Hepatocyte (in vitro differentiated cells): ENCODE measurements at regions not wholly inside any gene's neighbourhood (a gene's known extent, or its start where the extent isn't known, plus 50 kb on each side); places are given as distances from the start of the nearest gene placed in this dataset.
A peak's percentile ranks its signal among the peaks of the same experiment; 100 is the strongest.

Source experiments
- DNase-seq: peaks from one replicate; pipeline ENCODE4 v3.0.0-alpha.2; 2016; ENCODE audit warnings: low spot score
- H2AFZ ChIP-seq: fragments of 200-600 bp; sonication (generic); 2 replicates; pipeline ENCODE4 v1.6.0; 2016; ENCODE audit warnings: antibody characterized with exemption, mild to moderate bottlenecking
- H3K27ac ChIP-seq: fragments of 200-600 bp; sonication (generic); 2 replicates; pipeline ENCODE4 v1.5.1; 2016; ENCODE audit warnings: mild to moderate bottlenecking
- H3K27me3 ChIP-seq: fragments of 200-600 bp; sonication (generic); 2 replicates; pipeline ENCODE4 v1.6.1; 2016
- H3K36me3 ChIP-seq: fragments of 200-600 bp; sonication (generic); replicated peaks from 2 replicates; pipeline ENCODE4 v1.5.1; 2016; ENCODE audit warnings: low read depth; ENCODE audit not compliant: insufficient read depth
- H3K4me1 ChIP-seq: fragments of 200-600 bp; sonication (generic); 2 replicates; pipeline ENCODE4 v1.5.1; 2016; ENCODE audit warnings: mild to moderate bottlenecking, moderate library complexity; ENCODE audit not compliant: insufficient read depth
- H3K4me2 ChIP-seq: fragments of 200-600 bp; sonication (generic); 2 replicates; pipeline ENCODE4 v1.6.0; 2016
- H3K4me3 ChIP-seq: fragments of 200-600 bp; sonication (generic); 2 replicates; pipeline ENCODE4 v1.5.1; 2016; ENCODE audit warnings: mild to moderate bottlenecking
- H3K79me2 ChIP-seq: fragments of 200-600 bp; sonication (generic); 2 replicates; pipeline ENCODE4 v1.6.0; 2017; ENCODE audit warnings: mild to moderate bottlenecking
- H3K9me2 ChIP-seq: fragments of 200-600 bp; sonication (generic); replicated peaks from 2 replicates; pipeline ENCODE4 v1.6.0; 2017; ENCODE audit warnings: mild to moderate bottlenecking; ENCODE audit not compliant: insufficient read depth
- H3K9me3 ChIP-seq: fragments of 200-600 bp; sonication (generic); 2 replicates; pipeline ENCODE4 v1.5.1; 2016; ENCODE audit warnings: low read depth, mild to moderate bottlenecking
- H4K20me1 ChIP-seq: fragments of 200-600 bp; sonication (generic); 2 replicates; pipeline ENCODE4 v1.6.0; 2016; ENCODE audit warnings: mild to moderate bottlenecking; ENCODE audit not compliant: insufficient read depth, poor library complexity, severe bottlenecking
- EZH2 ChIP-seq: fragments of 200-600 bp; sonication (generic); IDR thresholded peaks from 2 replicates; pipeline ENCODE4 v1.6.1; 2016; ENCODE audit warnings: antibody characterized with exemption, mild to moderate bottlenecking, borderline replicate concordance
- EZH2phosphoT487 ChIP-seq: fragments of 200-600 bp; sonication (generic); IDR thresholded peaks from one replicate; pipeline ENCODE4 v1.6.1; 2018; ENCODE audit warnings: antibody characterized with exemption, mild to moderate bottlenecking, low read depth, moderate library complexity; ENCODE audit not compliant: unreplicated experiment, severe bottlenecking
- WGBS: methylation state at CpG from one replicate; pipeline ENCODE4 v1.1.6; 2016; ENCODE audit warnings: low lambda C conversion rate; ENCODE audit errors: missing lambda C conversion rate; 5-methylcytosine and 5-hydroxymethylcytosine counted together
- TF ChIP-seq, protein P1 (sequence below): fragments of 200-600 bp; sonication (generic); IDR thresholded peaks from 2 replicates; pipeline ENCODE4 v1.5.1; 2016; ENCODE audit warnings: antibody characterized with exemption, mild to moderate bottlenecking; ENCODE audit not compliant: poor library complexity

DNA sequence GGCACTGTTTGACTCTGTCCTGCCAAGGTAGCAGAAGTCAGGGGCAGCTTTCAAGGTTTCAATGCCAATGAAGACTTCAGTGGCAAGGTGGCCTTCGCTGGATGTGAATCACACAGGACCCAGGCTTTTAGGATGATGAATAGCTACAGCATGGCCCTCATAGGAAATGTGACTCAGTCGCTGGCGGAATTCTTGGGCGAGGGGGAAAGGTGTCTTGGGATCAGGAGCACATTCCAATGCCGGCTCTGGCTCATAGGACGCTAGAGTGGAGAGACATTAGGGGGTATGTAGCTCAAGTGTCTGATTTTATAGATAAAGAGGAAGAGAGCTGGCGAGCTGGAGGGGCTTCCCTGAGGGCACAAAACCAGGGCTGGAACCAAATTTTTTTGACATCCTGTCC, 68.6 kb downstream of the SMIM21 start:
- Histone ChIP-seq H4K20me1 (no peaks in the 10 kb centered on the region), H3K9me2 (no peaks in the 10 kb centered on the region), H3K4me2 (no peak overlapping the region), H2AFZ (no peak overlapping the region), H3K27ac (no peak overlapping the region), H3K4me3 (no peak overlapping the region), H3K79me2 (no peaks in the 10 kb centered on the region), H3K9me3 (no peaks in the 10 kb centered on the region), H3K4me1 (no peaks in the 10 kb centered on the region), H3K36me3 (no peaks in the 10 kb centered on the region), H3K27me3 (no peaks in the 10 kb centered on the region)
- no peak for DNase-seq
- 68% methylated on average over 7 of the region's 7 CpGs for WGBS
- TF ChIP-seq EZH2 = no peak

DNA sequence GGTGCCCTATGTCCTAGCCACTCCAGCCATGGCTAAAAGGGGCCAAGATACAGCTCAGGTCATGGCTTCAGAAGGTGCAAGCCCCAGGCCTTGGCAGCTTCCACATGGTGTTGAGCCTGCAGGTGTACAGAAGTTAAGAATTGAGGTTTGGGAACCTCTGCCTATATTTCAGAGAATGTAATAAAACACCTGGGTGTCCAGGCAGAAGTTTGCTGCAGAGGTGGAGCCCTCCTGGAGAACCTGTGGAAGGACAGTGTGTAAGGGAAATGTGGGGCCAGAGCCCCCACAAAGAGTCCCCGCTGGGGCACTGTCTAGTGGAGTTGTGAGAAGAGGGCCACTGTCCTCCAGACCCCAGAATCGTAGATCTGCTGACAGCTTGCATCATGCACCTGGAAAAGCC, 74.1 kb downstream of the SMIM21 start:
- Histone ChIP-seq H3K9me3 (no peaks in the 10 kb centered on the region), H3K27ac (no peak overlapping the region), H3K79me2 (no peaks in the 10 kb centered on the region), H3K36me3 (no peaks in the 10 kb centered on the region), H3K4me2 (no peak overlapping the region), H4K20me1 (no peaks in the 10 kb centered on the region), H2AFZ (no peak overlapping the region), H3K4me1 (no peaks in the 10 kb centered on the region), H3K27me3 (no peaks in the 10 kb centered on the region), H3K4me3 (no peak overlapping the region), H3K9me2 (no peaks in the 10 kb centered on the region)
- TF ChIP-seq, protein P1, sequence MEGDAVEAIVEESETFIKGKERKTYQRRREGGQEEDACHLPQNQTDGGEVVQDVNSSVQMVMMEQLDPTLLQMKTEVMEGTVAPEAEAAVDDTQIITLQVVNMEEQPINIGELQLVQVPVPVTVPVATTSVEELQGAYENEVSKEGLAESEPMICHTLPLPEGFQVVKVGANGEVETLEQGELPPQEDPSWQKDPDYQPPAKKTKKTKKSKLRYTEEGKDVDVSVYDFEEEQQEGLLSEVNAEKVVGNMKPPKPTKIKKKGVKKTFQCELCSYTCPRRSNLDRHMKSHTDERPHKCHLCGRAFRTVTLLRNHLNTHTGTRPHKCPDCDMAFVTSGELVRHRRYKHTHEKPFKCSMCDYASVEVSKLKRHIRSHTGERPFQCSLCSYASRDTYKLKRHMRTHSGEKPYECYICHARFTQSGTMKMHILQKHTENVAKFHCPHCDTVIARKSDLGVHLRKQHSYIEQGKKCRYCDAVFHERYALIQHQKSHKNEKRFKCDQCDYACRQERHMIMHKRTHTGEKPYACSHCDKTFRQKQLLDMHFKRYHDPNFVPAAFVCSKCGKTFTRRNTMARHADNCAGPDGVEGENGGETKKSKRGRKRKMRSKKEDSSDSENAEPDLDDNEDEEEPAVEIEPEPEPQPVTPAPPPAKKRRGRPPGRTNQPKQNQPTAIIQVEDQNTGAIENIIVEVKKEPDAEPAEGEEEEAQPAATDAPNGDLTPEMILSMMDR = no peak
- TF ChIP-seq EZH2 = no peak
- no peak for TF ChIP-seq EZH2phosphoT487
- DNase-seq = no peak
- WGBS = 45% methylated on average over 2 of the region's 2 CpGs

DNA sequence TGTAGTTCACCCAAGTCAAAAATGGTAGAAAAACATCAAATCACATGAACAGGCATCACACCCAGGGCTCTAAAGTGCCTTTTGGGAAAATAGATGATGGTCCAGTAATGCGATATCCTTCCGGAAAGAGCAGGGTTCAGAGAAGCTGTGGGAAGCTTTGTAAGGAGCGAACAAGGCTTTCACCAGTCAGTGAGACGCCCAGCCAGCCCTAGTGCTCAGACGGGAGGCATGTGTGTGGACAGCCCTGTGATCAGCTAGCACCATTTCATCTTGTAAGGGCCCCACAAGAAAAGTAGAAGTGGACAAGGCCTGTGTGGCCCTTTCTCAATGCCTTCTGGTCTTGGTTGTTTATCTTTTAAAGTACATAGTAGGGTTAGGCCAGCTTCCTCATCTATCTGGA, 76.1 kb downstream of the SMIM21 start:
- Histone ChIP-seq H3K4me3 (no peak overlapping the region), H4K20me1 (no peaks in the 10 kb centered on the region), H3K79me2 (no peaks in the 10 kb centered on the region), H3K9me2 (no peaks in the 10 kb centered on the region), H3K36me3 (no peaks in the 10 kb centered on the region), H3K27me3 (no peaks in the 10 kb centered on the region), H2AFZ (no peak overlapping the region), H3K9me3 (no peaks in the 10 kb centered on the region), H3K4me1 (no peaks in the 10 kb centered on the region), H3K27ac (peak overlapping the region; percentile 36), H3K4me2 (peak overlapping the region; percentile 24)
- DNase-seq = no peak
- TF ChIP-seq EZH2phosphoT487 (no peak), EZH2 (no peak)
- TF ChIP-seq, protein P1 = no peak
- 92% methylated on average over 5 of the region's 5 CpGs for WGBS

DNA sequence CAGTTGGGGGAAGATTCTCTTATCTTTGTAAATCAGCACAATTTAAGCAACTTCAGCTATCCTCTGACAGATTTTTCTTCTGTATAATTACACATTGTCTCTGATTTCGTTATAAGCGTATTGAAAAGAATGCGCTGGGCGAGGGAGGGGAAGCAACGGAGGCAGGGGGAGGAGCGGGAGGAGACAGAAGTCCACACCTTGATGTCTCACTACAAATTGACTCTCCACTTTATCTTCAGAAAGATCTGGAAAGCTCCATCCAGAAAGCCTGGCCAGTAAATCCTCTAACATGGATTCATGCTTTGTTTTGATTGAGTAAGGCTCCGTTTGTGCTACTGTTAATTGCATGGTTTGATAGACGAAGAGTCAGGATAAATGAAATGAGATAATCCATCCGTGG, 76.6 kb downstream of the SMIM21 start:
- Histone ChIP-seq H3K4me1 (no peaks in the 10 kb centered on the region), H3K9me2 (no peaks in the 10 kb centered on the region), H3K27me3 (no peaks in the 10 kb centered on the region), H3K4me3 (no peak overlapping the region), H3K79me2 (no peaks in the 10 kb centered on the region), H3K4me2 (peak overlapping the region; percentile 24), H4K20me1 (no peaks in the 10 kb centered on the region), H2AFZ (no peak overlapping the region), H3K36me3 (no peaks in the 10 kb centered on the region), H3K27ac (peak overlapping the region; percentile 36), H3K9me3 (no peaks in the 10 kb centered on the region)
- TF ChIP-seq, protein P1 = no peak
- TF ChIP-seq EZH2 = no peak
- no peak for TF ChIP-seq EZH2phosphoT487
- peak; percentile 23 for DNase-seq
- WGBS = 51% methylated on average over 9 of the region's 9 CpGs
